ENCODE measurements at regions not wholly inside any gene's neighbourhood (a gene's known extent, or its start where the extent isn't known, plus 50 kb on each side); places are given as distances from the start of the nearest gene placed in this dataset.
A peak's percentile ranks its signal among the peaks of the same experiment; 100 is the strongest.
"Not testable (repeated sequence)": the region's sequence is repeated elsewhere in the genome, so short reads cannot be mapped to it uniquely, and the experiment has no call there.

GRCh38 chr10:42533866-42534265 lies 104.5 kb downstream of the ZNF33B start:
- peaks cover 11 to 28% (median 19%) of the 10 kb centered on the region in 5 donors for H3K9me3 ChIP-seq (ENCODE audit: control insufficient read depth in 5 of 5, low read length in 5 of 5)
- H3K27me3 ChIP-seq (ENCODE audit: control insufficient read depth in 5 of 5, insufficient read depth in 4 of 5, low read length in 5 of 5); H3K9ac ChIP-seq (ENCODE audit: low read length in 5 of 5); H3K4me1 ChIP-seq (ENCODE audit: control insufficient read depth in 5 of 5, insufficient read depth in 5 of 5, low read length in 5 of 5); H3K27ac ChIP-seq (ENCODE audit: low read depth, low read length); H3K36me3 ChIP-seq (ENCODE audit: control insufficient read depth in 5 of 5, insufficient read depth in 5 of 5, low read length in 5 of 5): not testable (repeated sequence)
- H3K4me3 ChIP-seq (ENCODE audit: low read depth in 1 of 5, low read length in 5 of 5), result peak overlapping the region in 1 of 5 donors; percentile 15

DNA sequence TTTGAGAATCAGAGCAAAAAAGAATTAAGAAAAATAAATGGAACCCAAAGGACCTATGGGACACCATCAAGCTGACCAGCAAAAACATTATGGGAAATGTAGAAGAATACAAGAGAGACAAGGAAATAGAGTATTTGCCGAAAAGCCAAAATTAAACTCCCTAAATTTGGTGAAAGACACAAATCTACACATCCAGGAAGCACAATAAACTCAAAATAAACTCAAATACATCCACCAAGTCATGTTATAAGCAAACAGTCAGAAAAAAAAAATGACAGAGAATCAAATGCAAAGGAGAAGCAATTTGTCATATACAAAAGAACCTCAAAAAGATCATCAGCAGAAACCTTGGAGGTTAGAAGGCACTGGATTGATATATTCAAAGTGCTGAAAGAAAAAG lies 105.4 kb downstream of the ZNF33B start:
- H3K9ac ChIP-seq (ENCODE audit: low read length in 5 of 5), result no peak overlapping the region
- H3K27ac ChIP-seq (ENCODE audit: low read depth, low read length), result no peak overlapping the region
- H3K9me3 ChIP-seq (ENCODE audit: control insufficient read depth in 5 of 5, low read length in 5 of 5), result peaks cover 11 to 28% (median 19%) of the 10 kb centered on the region in 5 donors
- no peaks in the 10 kb centered on the region for H3K36me3 ChIP-seq (ENCODE audit: control insufficient read depth in 5 of 5, insufficient read depth in 5 of 5, low read length in 5 of 5)
- no peaks in the 10 kb centered on the region for H3K27me3 ChIP-seq (ENCODE audit: control insufficient read depth in 5 of 5, insufficient read depth in 4 of 5, low read length in 5 of 5)
- peak overlapping the region in 4 of 5 donors; percentile 13 to 28 (median 18) for H3K4me3 ChIP-seq (ENCODE audit: low read depth in 1 of 5, low read length in 5 of 5)
- H3K4me1 ChIP-seq (ENCODE audit: control insufficient read depth in 5 of 5, insufficient read depth in 5 of 5, low read length in 5 of 5), result no peaks in the 10 kb centered on the region

GRCh38 chr10:42523098-42523497 lies 115.3 kb downstream of the ZNF33B start:
- Histone ChIP-seq H3K9me3 (ENCODE audit: control insufficient read depth in 5 of 5, low read length in 5 of 5) (peaks cover 39 to 73% (median 67%) of the 10 kb centered on the region in 5 donors), H3K4me1 (ENCODE audit: control insufficient read depth in 5 of 5, insufficient read depth in 5 of 5, low read length in 5 of 5) (no peaks in the 10 kb centered on the region), H3K9ac (ENCODE audit: low read length in 5 of 5) (no peak overlapping the region), H3K27me3 (ENCODE audit: control insufficient read depth in 5 of 5, insufficient read depth in 4 of 5, low read length in 5 of 5) (no peaks in the 10 kb centered on the region), H3K27ac (ENCODE audit: low read depth, low read length) (no peak overlapping the region), H3K4me3 (ENCODE audit: low read depth in 1 of 5, low read length in 5 of 5) (peak overlapping the region in 2 of 5 donors; percentile 28 to 44), H3K36me3 (ENCODE audit: control insufficient read depth in 5 of 5, insufficient read depth in 5 of 5, low read length in 5 of 5) (peaks cover 39 to 55% (median 46%) of the 10 kb centered on the region in 5 donors)

DNA sequence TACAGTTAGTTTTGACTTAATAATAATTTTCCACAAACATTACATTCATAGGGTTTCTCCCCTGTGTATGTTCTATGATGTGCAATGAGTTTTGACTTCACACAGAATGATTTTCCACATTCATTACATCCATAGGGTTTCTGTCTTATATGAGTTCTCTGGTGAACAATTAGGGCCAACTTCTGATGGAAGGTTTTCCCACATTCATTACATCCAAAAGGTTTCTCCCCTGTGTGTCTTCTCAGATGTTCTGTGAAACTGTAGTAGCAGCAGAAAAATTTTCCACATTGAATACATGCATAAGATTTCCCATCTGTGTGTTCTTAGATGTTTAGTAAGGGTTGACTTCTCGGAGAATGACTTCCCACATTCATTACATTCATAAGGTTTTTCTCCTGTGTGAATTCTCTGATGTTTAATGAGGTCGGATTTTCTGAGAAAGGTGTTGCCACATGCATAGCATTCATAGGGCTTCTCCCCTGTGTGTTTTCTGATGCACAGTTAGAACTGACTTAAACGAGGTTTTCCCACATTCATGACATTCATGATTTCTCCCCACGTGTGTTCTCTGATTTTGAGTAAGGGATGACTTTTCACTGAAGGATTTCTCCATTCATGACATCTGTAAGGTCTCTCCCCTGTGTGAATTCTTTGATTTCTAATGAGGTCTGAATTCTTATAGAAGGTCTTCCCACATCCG lies 118.5 kb downstream of the ZNF33B start:
- Histone ChIP-seq H3K27me3 (ENCODE audit: control insufficient read depth in 5 of 5, insufficient read depth in 4 of 5, low read length in 5 of 5) (no peaks in the 10 kb centered on the region), H3K4me1 (ENCODE audit: control insufficient read depth in 5 of 5, insufficient read depth in 5 of 5, low read length in 5 of 5) (no peaks in the 10 kb centered on the region), H3K27ac (ENCODE audit: low read depth, low read length) (no peak overlapping the region), H3K9ac (ENCODE audit: low read length in 5 of 5) (no peak overlapping the region), H3K4me3 (ENCODE audit: low read depth in 1 of 5, low read length in 5 of 5) (peak overlapping the region in 3 of 5 donors; percentile 25 to 51 (median 39)), H3K36me3 (ENCODE audit: control insufficient read depth in 5 of 5, insufficient read depth in 5 of 5, low read length in 5 of 5) (peaks cover 38 to 50% (median 45%) of the 10 kb centered on the region in 5 donors), H3K9me3 (ENCODE audit: control insufficient read depth in 5 of 5, low read length in 5 of 5) (peaks cover 60 to 94% (median 93%) of the 10 kb centered on the region in 5 donors)

- H3K9ac ChIP-seq (ENCODE audit: low read length in 5 of 5), result no peak overlapping the region
- no peaks in the 10 kb centered on the region for H3K4me1 ChIP-seq (ENCODE audit: control insufficient read depth in 5 of 5, insufficient read depth in 5 of 5, low read length in 5 of 5)
- peak overlapping the region in 2 of 5 donors; percentile 30 to 41 for H3K4me3 ChIP-seq (ENCODE audit: low read depth in 1 of 5, low read length in 5 of 5)
- H3K9me3 ChIP-seq (ENCODE audit: control insufficient read depth in 5 of 5, low read length in 5 of 5), result peaks cover 61 to 94% (median 90%) of the 10 kb centered on the region in 5 donors
- H3K36me3 ChIP-seq (ENCODE audit: control insufficient read depth in 5 of 5, insufficient read depth in 5 of 5, low read length in 5 of 5), result peaks cover 31 to 42% (median 37%) of the 10 kb centered on the region in 5 donors
- H3K27ac ChIP-seq (ENCODE audit: low read depth, low read length), result no peak overlapping the region
- no peaks in the 10 kb centered on the region for H3K27me3 ChIP-seq (ENCODE audit: control insufficient read depth in 5 of 5, insufficient read depth in 4 of 5, low read length in 5 of 5)
Measured at GRCh38 chr10:42519079-42519478, 119.3 kb downstream of the ZNF33B start.

DNA sequence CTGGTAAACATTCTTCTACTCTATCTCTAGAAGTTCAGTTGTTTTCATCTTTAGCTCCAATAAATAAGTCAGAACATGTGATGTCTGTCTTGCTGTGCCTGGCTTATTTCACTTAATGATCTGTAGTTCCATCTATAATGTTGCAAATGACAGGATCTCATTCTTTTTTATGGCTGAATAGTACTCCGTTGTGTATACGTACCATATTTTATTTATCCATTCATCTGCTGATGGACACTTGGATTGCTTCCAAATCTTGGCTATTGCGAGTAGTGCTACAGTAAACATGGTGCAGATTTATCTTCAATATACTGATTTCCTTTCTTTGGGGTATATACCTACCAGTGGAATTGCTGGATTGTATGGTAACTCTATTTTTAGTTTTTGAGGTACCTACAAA lies 124.4 kb downstream of the ZNF33B start:
- Histone ChIP-seq H3K27me3 (ENCODE audit: control insufficient read depth in 5 of 5, insufficient read depth in 4 of 5, low read length in 5 of 5) (no peaks in the 10 kb centered on the region), H3K9me3 (ENCODE audit: control insufficient read depth in 5 of 5, low read length in 5 of 5) (peaks cover 50 to 85% (median 70%) of the 10 kb centered on the region in 5 donors), H3K4me3 (ENCODE audit: low read depth in 1 of 5, low read length in 5 of 5) (peak overlapping the region in 3 of 5 donors; percentile 24 to 40 (median 29)), H3K9ac (ENCODE audit: low read length in 5 of 5) (no peak overlapping the region), H3K36me3 (ENCODE audit: control insufficient read depth in 5 of 5, insufficient read depth in 5 of 5, low read length in 5 of 5) (no peaks in the 10 kb centered on the region), H3K4me1 (ENCODE audit: control insufficient read depth in 5 of 5, insufficient read depth in 5 of 5, low read length in 5 of 5) (no peaks in the 10 kb centered on the region), H3K27ac (ENCODE audit: low read depth, low read length) (no peak overlapping the region)

GRCh38 chr10:42491801-42492200 lies 146.6 kb downstream of the ZNF33B start:
- Histone ChIP-seq H3K4me3 (ENCODE audit: low read depth in 1 of 5, low read length in 5 of 5) (no peak overlapping the region), H3K9ac (ENCODE audit: low read length in 5 of 5) (no peak overlapping the region), H3K36me3 (ENCODE audit: control insufficient read depth in 5 of 5, insufficient read depth in 5 of 5, low read length in 5 of 5) (no peaks in the 10 kb centered on the region), H3K27ac (ENCODE audit: low read depth, low read length) (no peak overlapping the region), H3K4me1 (ENCODE audit: control insufficient read depth in 5 of 5, insufficient read depth in 5 of 5, low read length in 5 of 5) (no peaks in the 10 kb centered on the region), H3K9me3 (ENCODE audit: control insufficient read depth in 5 of 5, low read length in 5 of 5) (peaks cover 0 to 10% (median 2%) of the 10 kb centered on the region in 5 donors), H3K27me3 (ENCODE audit: control insufficient read depth in 5 of 5, insufficient read depth in 4 of 5, low read length in 5 of 5) (no peaks in the 10 kb centered on the region)

DNA sequence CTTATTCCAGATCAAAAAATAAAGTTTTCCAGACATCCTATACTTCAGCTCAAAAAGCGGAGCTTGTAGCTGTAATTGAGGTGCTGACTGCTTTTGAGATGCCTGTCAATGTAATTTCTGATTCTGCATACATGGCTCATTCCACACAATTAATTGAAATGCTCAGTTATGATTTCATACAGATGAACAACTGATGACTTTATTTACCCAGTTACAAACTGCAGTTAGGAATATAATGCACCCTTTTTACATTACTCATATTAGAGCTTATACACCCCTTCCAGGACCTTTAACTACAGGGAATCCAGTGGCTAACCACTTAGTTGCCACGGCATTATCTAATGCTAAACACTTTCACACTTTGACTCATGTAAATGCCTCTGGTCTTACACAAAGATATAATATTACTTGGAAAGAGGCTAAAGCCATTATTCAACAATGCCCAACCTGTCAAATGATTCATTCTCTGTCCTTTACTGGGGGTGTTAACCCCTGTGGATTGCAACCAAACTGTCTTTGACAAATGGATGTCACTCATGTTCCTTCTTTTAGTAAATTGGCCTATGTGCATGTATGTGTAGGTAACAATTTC lies 147.3 kb downstream of the ZNF33B start:
- H3K9ac ChIP-seq (ENCODE audit: low read length in 5 of 5), result no peak overlapping the region
- H3K27ac ChIP-seq (ENCODE audit: low read depth, low read length), result no peak overlapping the region
- H3K9me3 ChIP-seq (ENCODE audit: control insufficient read depth in 5 of 5, low read length in 5 of 5), result peaks cover 0 to 17% (median 5%) of the 10 kb centered on the region in 5 donors
- no peak overlapping the region for H3K4me3 ChIP-seq (ENCODE audit: low read depth in 1 of 5, low read length in 5 of 5)
- H3K27me3 ChIP-seq (ENCODE audit: control insufficient read depth in 5 of 5, insufficient read depth in 4 of 5, low read length in 5 of 5), result no peaks in the 10 kb centered on the region
- no peaks in the 10 kb centered on the region for H3K4me1 ChIP-seq (ENCODE audit: control insufficient read depth in 5 of 5, insufficient read depth in 5 of 5, low read length in 5 of 5)
- H3K36me3 ChIP-seq (ENCODE audit: control insufficient read depth in 5 of 5, insufficient read depth in 5 of 5, low read length in 5 of 5), result no peaks in the 10 kb centered on the region

DNA sequence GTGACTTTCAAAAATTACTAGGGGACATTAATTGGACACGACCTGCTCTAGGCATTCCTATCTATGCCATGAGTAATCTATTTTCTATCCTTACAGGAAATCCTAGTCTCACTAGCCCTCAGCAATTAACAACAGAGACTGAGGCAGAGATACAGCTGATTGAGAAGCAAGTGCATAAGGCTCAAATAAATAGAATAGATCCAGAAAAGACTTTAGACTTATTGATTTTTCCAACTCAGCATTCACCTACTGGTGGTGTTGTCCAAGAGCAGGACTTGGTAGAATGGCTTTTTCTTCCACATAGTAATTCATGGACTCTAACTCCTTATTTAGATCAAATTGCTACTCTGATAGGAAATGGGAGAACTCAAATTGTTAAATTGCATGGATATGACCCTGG lies 148.0 kb downstream of the ZNF33B start:
- Histone ChIP-seq H3K27me3 (ENCODE audit: control insufficient read depth in 5 of 5, insufficient read depth in 4 of 5, low read length in 5 of 5) (no peaks in the 10 kb centered on the region), H3K4me1 (ENCODE audit: control insufficient read depth in 5 of 5, insufficient read depth in 5 of 5, low read length in 5 of 5) (no peaks in the 10 kb centered on the region), H3K9me3 (ENCODE audit: control insufficient read depth in 5 of 5, low read length in 5 of 5) (peaks cover 0 to 17% (median 5%) of the 10 kb centered on the region in 5 donors), H3K27ac (ENCODE audit: low read depth, low read length) (no peak overlapping the region), H3K4me3 (ENCODE audit: low read depth in 1 of 5, low read length in 5 of 5) (no peak overlapping the region), H3K9ac (ENCODE audit: low read length in 5 of 5) (no peak overlapping the region), H3K36me3 (ENCODE audit: control insufficient read depth in 5 of 5, insufficient read depth in 5 of 5, low read length in 5 of 5) (no peaks in the 10 kb centered on the region)

DNA sequence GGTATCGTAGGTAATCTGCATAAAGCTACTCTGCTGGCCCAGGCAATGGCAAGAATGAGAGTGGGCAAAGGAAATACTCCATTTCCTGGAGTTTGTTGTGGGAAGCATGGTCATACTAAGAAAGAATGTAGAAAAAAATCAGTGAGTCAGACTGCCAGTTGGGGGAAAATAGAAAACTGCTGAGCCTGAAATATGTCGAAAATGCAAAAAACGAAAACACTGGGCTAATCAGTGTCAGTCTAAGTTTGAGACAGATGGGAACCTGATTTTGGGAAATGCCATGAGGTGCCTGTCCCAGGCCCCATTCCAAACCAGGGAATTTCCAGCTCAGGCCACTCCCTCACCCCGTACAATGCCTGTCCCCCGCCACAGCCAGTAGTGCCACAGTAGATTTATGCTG lies 150.0 kb downstream of the ZNF33B start:
- Histone ChIP-seq H3K9ac (ENCODE audit: low read length in 5 of 5) (no peak overlapping the region), H3K27ac (ENCODE audit: low read depth, low read length) (no peak overlapping the region), H3K36me3 (ENCODE audit: control insufficient read depth in 5 of 5, insufficient read depth in 5 of 5, low read length in 5 of 5) (no peaks in the 10 kb centered on the region), H3K4me3 (ENCODE audit: low read depth in 1 of 5, low read length in 5 of 5) (no peak overlapping the region), H3K9me3 (ENCODE audit: control insufficient read depth in 5 of 5, low read length in 5 of 5) (peaks cover 0 to 13% (median 5%) of the 10 kb centered on the region in 5 donors), H3K4me1 (ENCODE audit: control insufficient read depth in 5 of 5, insufficient read depth in 5 of 5, low read length in 5 of 5) (no peaks in the 10 kb centered on the region), H3K27me3 (ENCODE audit: control insufficient read depth in 5 of 5, insufficient read depth in 4 of 5, low read length in 5 of 5) (no peaks in the 10 kb centered on the region)

Data from subcutaneous abdominal adipose tissue (tissue), 5 donors.